HFF-Myc (cell line): ENCODE measurements at regions not wholly inside any gene's neighbourhood (a gene's known extent, or its start where the extent isn't known, plus 50 kb on each side); places are given as distances from the start of the nearest gene placed in this dataset.
A peak's percentile ranks its signal among the peaks of the same experiment; 100 is the strongest.

Experiments
- DNase-seq: peaks from one replicate; pipeline ENCODE4 v3.0.0-alpha.2; 2011; ENCODE audit warnings: low read depth; ENCODE audit errors: extremely low read depth
- H3K4me3 ChIP-seq: replicated peaks from 2 replicates; pipeline ENCODE4 v1.5.1; 2011; ENCODE audit warnings: low read depth, mild to moderate bottlenecking, control low read depth, low read length
- TF ChIP-seq, protein P1 (sequence below): IDR thresholded peaks from 2 replicates; pipeline ENCODE4 v1.5.1; 2012; ENCODE audit warnings: mild to moderate bottlenecking, low read depth, low read length, control low read depth; ENCODE audit errors: missing control alignments

DNA sequence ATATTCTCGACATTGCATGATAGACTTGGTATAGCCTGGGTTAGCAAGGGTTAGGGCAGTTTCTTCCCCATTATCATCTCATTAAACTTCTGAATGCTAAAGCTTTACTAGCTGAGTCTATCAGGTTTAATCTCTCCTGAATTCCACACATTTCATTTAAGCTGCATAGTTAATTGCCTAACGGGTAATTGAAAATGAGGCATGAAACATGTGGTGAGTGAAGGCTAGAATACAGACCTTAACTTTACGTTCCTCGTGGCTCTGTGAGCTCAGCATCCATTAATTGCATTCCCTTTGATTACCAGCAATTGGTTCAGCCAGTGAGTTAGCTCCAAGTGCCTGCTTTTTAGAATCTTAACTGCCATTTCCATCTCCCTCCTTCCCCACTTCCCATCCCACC, 126.5 kb upstream of the MEX3C start:
- no peak overlapping the region for H3K4me3 ChIP-seq
- TF ChIP-seq, protein P1, sequence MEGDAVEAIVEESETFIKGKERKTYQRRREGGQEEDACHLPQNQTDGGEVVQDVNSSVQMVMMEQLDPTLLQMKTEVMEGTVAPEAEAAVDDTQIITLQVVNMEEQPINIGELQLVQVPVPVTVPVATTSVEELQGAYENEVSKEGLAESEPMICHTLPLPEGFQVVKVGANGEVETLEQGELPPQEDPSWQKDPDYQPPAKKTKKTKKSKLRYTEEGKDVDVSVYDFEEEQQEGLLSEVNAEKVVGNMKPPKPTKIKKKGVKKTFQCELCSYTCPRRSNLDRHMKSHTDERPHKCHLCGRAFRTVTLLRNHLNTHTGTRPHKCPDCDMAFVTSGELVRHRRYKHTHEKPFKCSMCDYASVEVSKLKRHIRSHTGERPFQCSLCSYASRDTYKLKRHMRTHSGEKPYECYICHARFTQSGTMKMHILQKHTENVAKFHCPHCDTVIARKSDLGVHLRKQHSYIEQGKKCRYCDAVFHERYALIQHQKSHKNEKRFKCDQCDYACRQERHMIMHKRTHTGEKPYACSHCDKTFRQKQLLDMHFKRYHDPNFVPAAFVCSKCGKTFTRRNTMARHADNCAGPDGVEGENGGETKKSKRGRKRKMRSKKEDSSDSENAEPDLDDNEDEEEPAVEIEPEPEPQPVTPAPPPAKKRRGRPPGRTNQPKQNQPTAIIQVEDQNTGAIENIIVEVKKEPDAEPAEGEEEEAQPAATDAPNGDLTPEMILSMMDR, result no peak
- DNase-seq, result no peak

DNA sequence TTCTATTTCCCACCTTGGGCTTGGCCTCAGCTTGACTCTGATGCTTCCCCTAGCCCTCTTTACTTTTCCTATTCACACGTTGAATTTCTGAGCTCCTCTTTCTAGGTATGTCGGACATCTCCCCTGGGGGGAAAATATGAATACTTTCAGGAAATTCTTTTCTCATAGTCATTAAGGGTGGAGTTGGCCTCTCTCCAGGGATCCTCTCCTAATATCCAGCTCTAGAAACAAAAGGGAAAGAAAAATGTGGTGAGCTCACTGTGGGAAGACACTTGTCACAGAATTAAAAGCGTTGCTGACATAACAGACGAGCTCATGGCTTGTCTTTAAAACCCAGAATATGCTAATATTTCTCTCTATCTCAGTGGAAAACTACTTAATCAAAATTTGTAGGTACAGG, 132.7 kb upstream of the MEX3C start:
- DNase-seq, result no peak
- TF ChIP-seq, protein P1, result no peak
- no peak overlapping the region for H3K4me3 ChIP-seq

GRCh38 chr18:51330739-51331138, 133.3 kb upstream of the MEX3C start:
- no peak for DNase-seq
- TF ChIP-seq, protein P1, result no peak
- H3K4me3 ChIP-seq, result no peak overlapping the region

DNA sequence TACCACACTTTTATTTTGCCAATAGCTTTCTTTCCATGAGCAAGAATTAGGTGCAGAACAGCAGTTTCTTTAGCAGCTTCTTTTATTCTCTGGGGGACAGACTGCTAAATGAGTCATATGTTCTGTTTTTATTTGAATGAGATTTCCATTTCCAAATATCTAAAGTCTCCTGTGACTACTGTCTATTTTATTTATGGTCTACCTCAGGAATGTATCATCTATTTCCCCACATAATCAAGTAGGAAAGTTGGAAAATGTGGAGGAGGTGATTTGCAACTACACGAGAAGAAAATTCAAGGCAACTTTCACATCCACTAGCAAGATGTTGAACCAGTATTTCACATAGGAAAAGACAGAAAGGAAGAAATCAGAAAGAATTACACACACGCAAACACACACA, 139.9 kb upstream of the MEX3C start:
- DNase-seq, result no peak
- no peak overlapping the region for H3K4me3 ChIP-seq
- TF ChIP-seq, protein P1, result no peak

DNA sequence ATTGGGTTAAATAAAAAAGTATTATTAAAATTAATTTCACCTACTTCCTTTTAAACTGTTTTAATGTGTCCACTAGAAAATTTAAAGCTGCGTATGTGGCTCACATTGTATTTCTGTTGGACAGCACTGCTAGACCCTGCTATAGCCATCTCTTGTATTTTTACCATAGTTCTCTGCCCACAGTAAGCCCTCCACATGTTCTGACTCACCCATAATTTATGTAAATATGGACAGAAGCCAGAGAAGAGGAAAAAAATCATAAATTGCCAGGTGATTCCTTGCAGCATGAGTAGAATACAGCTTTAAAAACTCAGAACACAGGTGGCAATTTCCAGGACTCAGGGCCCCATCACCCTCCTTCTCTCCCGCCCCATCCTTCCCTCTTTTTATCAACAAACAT, 142.4 kb upstream of the MEX3C start:
- TF ChIP-seq, protein P1, result no peak
- DNase-seq, result no peak
- no peak overlapping the region for H3K4me3 ChIP-seq

DNA sequence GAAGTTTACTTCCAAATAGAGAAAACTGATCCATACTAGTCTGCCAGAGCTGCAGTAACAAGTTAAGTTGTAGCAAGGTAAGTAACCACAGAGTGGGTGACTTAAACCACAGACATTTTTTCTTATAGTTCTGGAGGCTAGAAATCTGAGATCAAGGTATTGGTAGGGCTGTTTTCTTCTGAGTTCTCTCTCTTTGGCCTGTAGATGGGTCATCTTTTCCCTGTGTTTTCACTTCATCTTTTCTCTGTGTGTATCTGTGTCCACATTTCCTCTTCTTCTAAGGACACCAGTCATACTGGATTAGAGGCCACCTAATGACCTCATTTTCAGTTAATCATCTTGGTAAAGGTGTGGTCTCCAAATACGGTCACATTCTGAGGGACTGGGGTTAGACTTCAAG, 142.9 kb upstream of the MEX3C start:
- no peak for DNase-seq
- TF ChIP-seq, protein P1, result no peak
- no peak overlapping the region for H3K4me3 ChIP-seq

- no peak overlapping the region for H3K4me3 ChIP-seq
- peak; percentile 10 for DNase-seq
- TF ChIP-seq, protein P1, result no peak
These were observed 145.3 kb upstream of the MEX3C start for GRCh38 chr18:51342815-51343214.
